GM23338 (cell line): ENCODE measurements at regions not wholly inside any gene's neighbourhood (a gene's known extent, or its start where the extent isn't known, plus 50 kb on each side); places are given as distances from the start of the nearest gene placed in this dataset.

Experiments
- ATAC-seq: fragments of 200-7000 bp; cut with Tn5 transposase; 3 replicates; pipeline ENCODE4 v1.9.1; 2020
- DNase-seq: peaks from one replicate; pipeline ENCODE4 v3.0.0-alpha.2; 2015; ENCODE audit warnings: low spot score
- H2AFZ ChIP-seq: fragments of 200-600 bp; sonication (generic); 2 replicates; pipeline ENCODE4 v1.8.0; 2016; ENCODE audit warnings: antibody characterized with exemption, mild to moderate bottlenecking, moderate library complexity
- H3F3A ChIP-seq: fragments of 200-600 bp; sonication (generic); replicated peaks from 2 replicates; pipeline ENCODE4 v1.8.0; 2017; ENCODE audit warnings: antibody characterized with exemption, mixed run types, low read depth
- H3K27ac ChIP-seq: fragments of 200-600 bp; sonication (generic); 2 replicates; pipeline ENCODE4 v1.6.1; 2016; ENCODE audit warnings: low read depth
- H3K27me3 ChIP-seq: fragments of 200-600 bp; sonication (generic); 2 replicates; pipeline ENCODE4 v1.8.0; 2016; ENCODE audit warnings: mild to moderate bottlenecking, mixed run types, moderate library complexity; ENCODE audit not compliant: insufficient read depth
- H3K36me3 ChIP-seq: fragments of 200-600 bp; sonication (generic); 2 replicates; pipeline ENCODE4 v1.8.0; 2016; ENCODE audit warnings: mild to moderate bottlenecking; ENCODE audit not compliant: insufficient read depth
- H3K4me1 ChIP-seq: fragments of 200-600 bp; sonication (generic); 2 replicates; pipeline ENCODE4 v1.8.0; 2016; ENCODE audit warnings: mild to moderate bottlenecking, moderate library complexity; ENCODE audit not compliant: insufficient read depth
- H3K4me2 ChIP-seq: fragments of 200-600 bp; sonication (generic); 2 replicates; pipeline ENCODE4 v1.7.1; 2017; ENCODE audit warnings: mixed run types
- H3K4me3 ChIP-seq: fragments of 200-600 bp; sonication (generic); 2 replicates; pipeline ENCODE4 v1.6.1; 2016; ENCODE audit warnings: mixed run types
- H3K79me2 ChIP-seq: fragments of 200-600 bp; sonication (generic); replicated peaks from 2 replicates; pipeline ENCODE4 v1.8.0; 2017; ENCODE audit warnings: mild to moderate bottlenecking; ENCODE audit not compliant: insufficient read depth
- H3K9me2 ChIP-seq: fragments of 200-600 bp; sonication (generic); 2 replicates; pipeline ENCODE4 v1.8.0; 2017; ENCODE audit not compliant: insufficient read depth
- H4K20me1 ChIP-seq: fragments of 200-600 bp; sonication (generic); replicated peaks from 2 replicates; pipeline ENCODE4 v1.8.0; 2017; ENCODE audit warnings: mild to moderate bottlenecking; ENCODE audit not compliant: insufficient read depth
- H3K27ac Mint-ChIP-seq: 2 replicates; pipeline ENCODE4 v1.8.0; 2020; ENCODE audit warnings: inconsistent platforms, mild to moderate bottlenecking, moderate library complexity, mixed read lengths
- H3K27me3 Mint-ChIP-seq: 3 replicates; pipeline ENCODE4 v1.8.0; 2022; ENCODE audit warnings: low read depth, mild to moderate bottlenecking, moderate library complexity, mixed read lengths, inconsistent platforms; ENCODE audit not compliant: insufficient read depth, poor library complexity
- H3K36me3 Mint-ChIP-seq: 3 replicates; pipeline ENCODE4 v1.8.0; 2021; ENCODE audit warnings: low read depth, mild to moderate bottlenecking, inconsistent platforms, moderate library complexity, mixed read lengths
- H3K4me1 Mint-ChIP-seq: 3 replicates; pipeline ENCODE4 v1.8.0; 2020; ENCODE audit warnings: mild to moderate bottlenecking, inconsistent platforms, mixed read lengths
- H3K4me3 Mint-ChIP-seq: 3 replicates; pipeline ENCODE4 v1.8.0; 2021; ENCODE audit warnings: moderate library complexity, mild to moderate bottlenecking, inconsistent platforms, mixed read lengths
- H3K9me3 Mint-ChIP-seq: 3 replicates; pipeline ENCODE4 v1.8.0; 2020; ENCODE audit warnings: moderate library complexity, mild to moderate bottlenecking, inconsistent platforms, mixed read lengths
- CREB1 ChIP-seq: fragments of 250-450 bp; sonication (Bioruptor Pico); IDR thresholded peaks from 2 replicates; pipeline ENCODE4 v1.5.0; 2020; ENCODE audit warnings: low read depth, mild to moderate bottlenecking, moderate library complexity
- CTCF ChIP-seq, 2 experiments: fragments of 200-600 bp in 1 of 2; sonication (generic) in 1 of 2; conservative IDR thresholded peaks; 2 replicates each; pipeline versions ENCODE4 v1.5.1 to v1.6.1; 2016 to 2017; ENCODE audit warnings: antibody characterized with exemption in 2 of 2, low read depth in 2 of 2, mild to moderate bottlenecking in 2 of 2, moderate library complexity in 1 of 2
- EZH2 ChIP-seq: fragments of 200-600 bp; sonication (generic); IDR thresholded peaks from one replicate; pipeline ENCODE4 v1.8.0; 2017; ENCODE audit warnings: antibody characterized with exemption, mild to moderate bottlenecking, low read depth; ENCODE audit not compliant: unreplicated experiment
- EZH2phosphoT487 ChIP-seq: fragments of 200-600 bp; sonication (generic); IDR thresholded peaks from one replicate; pipeline ENCODE4 v1.8.1; 2018; ENCODE audit warnings: antibody characterized with exemption; ENCODE audit not compliant: unreplicated experiment
- JUNB ChIP-seq: IDR thresholded peaks from one replicate; pipeline ENCODE4 v1.6.1; 2016; ENCODE audit warnings: antibody characterized with exemption; ENCODE audit not compliant: unreplicated experiment
- NANOG ChIP-seq: IDR thresholded peaks from 2 replicates; pipeline ENCODE4 v1.6.1; 2016; ENCODE audit warnings: antibody characterized with exemption, borderline replicate concordance
- POLR2AphosphoS5 ChIP-seq: IDR thresholded peaks from 2 replicates; pipeline ENCODE4 v1.6.1; 2016; ENCODE audit warnings: antibody characterized with exemption, low read depth
- STAT1 ChIP-seq: IDR thresholded peaks from one replicate; pipeline ENCODE4 v1.6.1; 2016; ENCODE audit warnings: antibody characterized with exemption; ENCODE audit not compliant: unreplicated experiment
- ZNF114 ChIP-seq: fragments of 250-450 bp; sonication (Bioruptor Pico); IDR thresholded peaks from 2 replicates; pipeline ENCODE4 v1.5.0; 2020; ENCODE audit warnings: mild to moderate bottlenecking, moderate library complexity
- ZNF331 ChIP-seq: fragments of 250-450 bp; sonication (Bioruptor Pico); IDR thresholded peaks from 2 replicates; pipeline ENCODE4 v1.5.0; 2020; ENCODE audit warnings: low read depth, mild to moderate bottlenecking, moderate library complexity
- ZNF462 ChIP-seq: fragments of 250-450 bp; sonication (Bioruptor Pico); IDR thresholded peaks from 2 replicates; pipeline ENCODE4 v1.5.0; 2020; ENCODE audit warnings: mild to moderate bottlenecking, moderate library complexity
- TF ChIP-seq, protein P1 (sequence below): IDR thresholded peaks from 2 replicates; pipeline ENCODE4 v1.6.1; 2016; ENCODE audit warnings: antibody characterized with exemption
- TF ChIP-seq, protein P2 (sequence below): IDR thresholded peaks from one replicate; pipeline ENCODE4 v1.6.1; 2018; ENCODE audit warnings: antibody characterized with exemption; ENCODE audit not compliant: unreplicated experiment

DNA sequence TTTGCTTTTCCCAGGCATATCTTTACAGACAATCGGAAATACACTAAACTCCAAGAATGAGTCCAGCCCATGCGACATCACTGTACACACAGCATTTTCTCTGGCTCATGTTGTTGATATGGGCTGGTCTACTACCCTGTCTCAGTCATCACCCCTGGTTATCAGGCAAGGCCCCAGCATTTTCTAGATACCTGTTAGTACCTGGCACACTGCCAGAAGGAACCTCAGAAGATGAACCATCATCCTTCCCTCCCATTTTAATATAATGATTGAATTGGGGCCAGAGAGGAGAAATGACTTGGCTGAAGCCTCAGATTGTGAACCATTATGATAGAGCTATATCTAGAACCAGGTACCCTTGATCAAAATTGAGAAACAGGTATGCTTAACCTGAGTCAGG lies 406.2 kb downstream of the CDH11 start:
- ATAC-seq, result no peak
- Histone ChIP-seq H3K4me3 (no peak overlapping the region), H3F3A (no peaks in the 10 kb centered on the region), H4K20me1 (no peaks in the 10 kb centered on the region), H3K79me2 (no peaks in the 10 kb centered on the region), H3K27me3 (no peaks in the 10 kb centered on the region), H3K4me1 (no peaks in the 10 kb centered on the region; the same call in 1 of the 2 replicates), H3K36me3 (no peaks in the 10 kb centered on the region), H2AFZ (no peak overlapping the region), H3K4me2 (no peak overlapping the region), H3K9me2 (no peaks in the 10 kb centered on the region), H3K27ac (no peak overlapping the region)
- Mint-ChIP-seq H3K27ac (no peak overlapping the region), H3K4me1 (peaks cover 6% of the 10 kb centered on the region; the same call in 2 of the 3 replicates), H3K9me3 (no peaks in the 10 kb centered on the region; the same call in 2 of the 3 replicates), H3K4me3 (no peak overlapping the region), H3K27me3 (peaks cover 2% of the 10 kb centered on the region), H3K36me3 (no peaks in the 10 kb centered on the region)
- TF ChIP-seq ZNF462 (CRISPR knock-in tag), result no peak
- no peak for TF ChIP-seq ZNF331 (CRISPR knock-in tag)
- TF ChIP-seq CTCF (conservative IDR thresholded peaks at IDR 0.05; ENCODE audit: low read depth in 2 of 2), result no peak
- TF ChIP-seq CREB1, result no peak
- TF ChIP-seq JUNB, result no peak
- no peak for TF ChIP-seq STAT1
- TF ChIP-seq ZNF114 (CRISPR knock-in tag), result no peak
- TF ChIP-seq EZH2, result no peak
- no peak for TF ChIP-seq NANOG
- TF ChIP-seq, protein P1, sequence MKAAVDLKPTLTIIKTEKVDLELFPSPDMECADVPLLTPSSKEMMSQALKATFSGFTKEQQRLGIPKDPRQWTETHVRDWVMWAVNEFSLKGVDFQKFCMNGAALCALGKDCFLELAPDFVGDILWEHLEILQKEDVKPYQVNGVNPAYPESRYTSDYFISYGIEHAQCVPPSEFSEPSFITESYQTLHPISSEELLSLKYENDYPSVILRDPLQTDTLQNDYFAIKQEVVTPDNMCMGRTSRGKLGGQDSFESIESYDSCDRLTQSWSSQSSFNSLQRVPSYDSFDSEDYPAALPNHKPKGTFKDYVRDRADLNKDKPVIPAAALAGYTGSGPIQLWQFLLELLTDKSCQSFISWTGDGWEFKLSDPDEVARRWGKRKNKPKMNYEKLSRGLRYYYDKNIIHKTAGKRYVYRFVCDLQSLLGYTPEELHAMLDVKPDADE, result no peak
- TF ChIP-seq POLR2AphosphoS5, result no peak
- TF ChIP-seq EZH2phosphoT487, result no peak
- TF ChIP-seq, protein P2, sequence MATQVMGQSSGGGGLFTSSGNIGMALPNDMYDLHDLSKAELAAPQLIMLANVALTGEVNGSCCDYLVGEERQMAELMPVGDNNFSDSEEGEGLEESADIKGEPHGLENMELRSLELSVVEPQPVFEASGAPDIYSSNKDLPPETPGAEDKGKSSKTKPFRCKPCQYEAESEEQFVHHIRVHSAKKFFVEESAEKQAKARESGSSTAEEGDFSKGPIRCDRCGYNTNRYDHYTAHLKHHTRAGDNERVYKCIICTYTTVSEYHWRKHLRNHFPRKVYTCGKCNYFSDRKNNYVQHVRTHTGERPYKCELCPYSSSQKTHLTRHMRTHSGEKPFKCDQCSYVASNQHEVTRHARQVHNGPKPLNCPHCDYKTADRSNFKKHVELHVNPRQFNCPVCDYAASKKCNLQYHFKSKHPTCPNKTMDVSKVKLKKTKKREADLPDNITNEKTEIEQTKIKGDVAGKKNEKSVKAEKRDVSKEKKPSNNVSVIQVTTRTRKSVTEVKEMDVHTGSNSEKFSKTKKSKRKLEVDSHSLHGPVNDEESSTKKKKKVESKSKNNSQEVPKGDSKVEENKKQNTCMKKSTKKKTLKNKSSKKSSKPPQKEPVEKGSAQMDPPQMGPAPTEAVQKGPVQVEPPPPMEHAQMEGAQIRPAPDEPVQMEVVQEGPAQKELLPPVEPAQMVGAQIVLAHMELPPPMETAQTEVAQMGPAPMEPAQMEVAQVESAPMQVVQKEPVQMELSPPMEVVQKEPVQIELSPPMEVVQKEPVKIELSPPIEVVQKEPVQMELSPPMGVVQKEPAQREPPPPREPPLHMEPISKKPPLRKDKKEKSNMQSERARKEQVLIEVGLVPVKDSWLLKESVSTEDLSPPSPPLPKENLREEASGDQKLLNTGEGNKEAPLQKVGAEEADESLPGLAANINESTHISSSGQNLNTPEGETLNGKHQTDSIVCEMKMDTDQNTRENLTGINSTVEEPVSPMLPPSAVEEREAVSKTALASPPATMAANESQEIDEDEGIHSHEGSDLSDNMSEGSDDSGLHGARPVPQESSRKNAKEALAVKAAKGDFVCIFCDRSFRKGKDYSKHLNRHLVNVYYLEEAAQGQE, result no peak
- DNase-seq, result no peak
